SK-N-MC (cell line): ENCODE measurements at regions not wholly inside any gene's neighbourhood (a gene's known extent, or its start where the extent isn't known, plus 50 kb on each side); places are given as distances from the start of the nearest gene placed in this dataset.
"Not testable (repeated sequence)": the region's sequence is repeated elsewhere in the genome, so short reads cannot be mapped to it uniquely, and the experiment has no call there.

ENCODE experiments used
- DNase-seq: peaks from one replicate; pipeline ENCODE4 v3.0.0-alpha.2; 2011; ENCODE audit warnings: low read depth, low spot score
- H3K27ac ChIP-seq: fragments of 200-600 bp; sonication (generic); 2 replicates; pipeline ENCODE4 v1.5.1; 2016; ENCODE audit warnings: mixed run types
- H3K36me3 ChIP-seq: fragments of 200-600 bp; sonication (generic); 2 replicates; pipeline ENCODE4 v1.6.1; 2017; ENCODE audit warnings: antibody characterized with exemption, low read length, mixed read lengths; ENCODE audit not compliant: insufficient read depth
- H3K4me3 ChIP-seq: fragments of 200-600 bp; sonication (generic); 2 replicates; pipeline ENCODE4 v1.5.1; 2016
- H3K9ac ChIP-seq: fragments of 200-600 bp; sonication (generic); 2 replicates; pipeline ENCODE4 v1.8.0; 2017; ENCODE audit warnings: mixed run types, mixed read lengths; ENCODE audit not compliant: insufficient read length
- H3K9me3 ChIP-seq: fragments of 200-600 bp; sonication (generic); 2 replicates; pipeline ENCODE4 v1.6.1; 2017; ENCODE audit warnings: low read depth, mild to moderate bottlenecking, antibody characterized with exemption, low read length, moderate library complexity, mixed read lengths
- EZH2 ChIP-seq: fragments of 200-600 bp; sonication (generic); IDR thresholded peaks from one replicate; pipeline ENCODE4 v1.6.1; 2017; ENCODE audit warnings: antibody characterized with exemption
- FOXP2 ChIP-seq: optimal IDR thresholded peaks from 2 replicates; pipeline ENCODE3; 2011; ENCODE audit warnings: mild to moderate bottlenecking, moderate library complexity; ENCODE audit not compliant: insufficient read depth; ENCODE audit errors: extremely low read length, control extremely low read depth
- POLR2AphosphoS5 ChIP-seq: IDR thresholded peaks from 2 replicates; pipeline ENCODE4 v1.6.1; 2012; ENCODE audit warnings: mild to moderate bottlenecking, low read depth, low read length, borderline replicate concordance

GRCh38 chr1:30134466-30135217 is 588.7 kb downstream of the MATN1 start:
- Histone ChIP-seq H3K27ac (no peak overlapping the region), H3K9ac (no peak overlapping the region), H3K9me3 (no peaks in the 10 kb centered on the region), H3K36me3 (no peaks in the 10 kb centered on the region), H3K4me3 (no peak overlapping the region)
- TF ChIP-seq POLR2AphosphoS5 (no peak), EZH2 (no peak), FOXP2 (no peak)
- no peak for DNase-seq

GRCh38 chr1:30133414-30134055 is 589.9 kb downstream of the MATN1 start:
- no peaks in the 10 kb centered on the region for H3K36me3 ChIP-seq
- H3K27ac ChIP-seq: no peak overlapping the region
- no peaks in the 10 kb centered on the region for H3K9me3 ChIP-seq
- TF ChIP-seq POLR2AphosphoS5 (no peak), FOXP2 (no peak), EZH2 (no peak)
- no peak for DNase-seq
- H3K4me3 ChIP-seq: no peak overlapping the region
- no peak overlapping the region for H3K9ac ChIP-seq

DNA sequence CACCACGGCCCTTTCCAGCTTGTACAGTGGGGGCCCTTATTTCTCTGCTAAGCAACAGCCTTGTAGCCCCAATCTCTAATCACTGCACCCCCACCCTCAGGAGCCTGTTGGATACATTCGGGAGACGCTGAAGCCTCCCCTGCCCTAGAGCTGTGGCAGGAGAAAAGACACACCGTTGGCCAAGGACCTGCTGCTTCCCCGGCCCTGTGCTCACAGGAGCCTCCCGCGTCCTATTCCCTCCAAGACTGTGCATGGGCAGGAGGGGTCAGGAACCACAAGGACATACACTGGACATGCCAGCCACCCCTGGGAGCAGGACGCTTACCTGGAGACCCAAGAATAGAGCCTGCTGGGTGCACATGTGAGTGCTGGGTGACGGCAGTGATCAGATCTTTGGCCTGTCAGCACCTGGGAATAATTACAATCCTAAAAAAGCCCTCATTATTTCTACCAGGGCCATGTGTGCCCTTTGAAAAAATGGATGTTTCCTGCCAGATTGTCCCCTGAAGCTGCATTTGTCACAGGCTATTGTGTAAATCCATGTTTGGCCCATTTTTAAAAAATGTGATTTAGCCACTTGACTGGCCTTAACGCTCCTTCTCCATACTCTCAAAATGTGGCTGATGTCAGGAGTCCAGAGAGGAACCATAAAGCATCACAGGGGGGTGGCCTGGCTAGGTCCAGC is 590.6 kb downstream of the MATN1 start:
- Histone ChIP-seq H3K36me3 (no peaks in the 10 kb centered on the region), H3K4me3 (no peak overlapping the region), H3K9ac (no peak overlapping the region), H3K27ac (no peak overlapping the region), H3K9me3 (no peaks in the 10 kb centered on the region)
- TF ChIP-seq FOXP2 (no peak), POLR2AphosphoS5 (no peak), EZH2 (no peak)
- no peak for DNase-seq

DNA sequence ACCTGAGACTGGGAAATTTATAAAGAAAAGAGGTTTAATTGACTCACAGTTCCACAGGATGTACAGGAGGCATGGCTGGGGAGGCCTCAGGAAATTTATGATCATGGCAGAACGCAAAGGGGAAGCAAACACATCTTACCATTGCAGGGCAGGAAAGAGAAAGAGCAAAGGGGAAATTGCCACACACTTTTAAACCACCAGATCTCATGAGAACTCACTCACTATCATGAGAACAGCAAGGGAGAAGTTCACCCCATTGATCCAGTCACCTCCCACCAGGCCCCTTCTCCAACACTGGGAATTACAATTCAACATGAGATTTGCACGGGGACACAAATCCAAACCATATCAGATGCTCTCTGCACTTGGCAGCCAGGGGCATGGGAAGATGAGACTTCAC is 592.8 kb downstream of the MATN1 start:
- H3K27ac ChIP-seq: not testable (repeated sequence)

DNA sequence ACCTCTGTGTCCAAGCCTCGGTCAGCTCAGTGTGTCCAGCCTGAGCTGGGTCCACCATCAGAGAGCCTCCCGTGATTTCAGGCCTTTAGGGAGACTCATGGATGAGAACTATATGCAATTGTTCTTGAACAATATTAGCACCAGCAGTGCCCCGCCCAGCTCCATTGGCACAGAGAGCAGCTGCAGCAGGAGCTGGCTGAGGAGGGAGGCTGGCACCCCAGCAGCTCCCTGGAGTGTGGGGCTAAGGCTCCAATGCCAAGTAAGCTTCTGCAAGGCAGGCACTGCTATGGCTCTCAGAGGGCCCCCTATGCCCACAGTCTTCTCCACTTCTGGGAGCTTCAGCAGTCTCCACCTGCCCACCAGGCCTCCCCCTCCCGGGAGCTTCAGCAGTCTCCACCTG is 593.3 kb downstream of the MATN1 start:
- Histone ChIP-seq H3K9ac (no peak overlapping the region), H3K27ac (no peak overlapping the region), H3K9me3 (no peaks in the 10 kb centered on the region), H3K4me3 (no peak overlapping the region), H3K36me3 (no peaks in the 10 kb centered on the region)
- no peak for DNase-seq
- TF ChIP-seq FOXP2 (no peak), POLR2AphosphoS5 (no peak), EZH2 (no peak)

More for the DNA sequence above, 592.8 kb downstream of the MATN1 start:
- H3K9me3 ChIP-seq, DNase-seq, H3K4me3 ChIP-seq, H3K9ac ChIP-seq, H3K36me3 ChIP-seq: not testable (repeated sequence)

- no peak overlapping the region for H3K27ac ChIP-seq
- DNase-seq: no peak
These were observed 593.8 kb downstream of the MATN1 start for GRCh38 chr1:30129421-30130055.

GRCh38 chr1:30129001-30129408 is 594.4 kb downstream of the MATN1 start:
- no peaks in the 10 kb centered on the region for H3K36me3 ChIP-seq
- TF ChIP-seq FOXP2 (no peak), EZH2 (no peak), POLR2AphosphoS5 (no peak)
- H3K27ac ChIP-seq: no peak overlapping the region
- no peak overlapping the region for H3K9ac ChIP-seq
- DNase-seq: no peak
- H3K9me3 ChIP-seq: no peaks in the 10 kb centered on the region
- H3K4me3 ChIP-seq: no peak overlapping the region

More at GRCh38 chr1:30129421-30130055, 593.8 kb downstream of the MATN1 start:
- no peaks in the 10 kb centered on the region for H3K9me3 ChIP-seq
- H3K9ac ChIP-seq: no peak overlapping the region
- H3K4me3 ChIP-seq: no peak overlapping the region
- H3K36me3 ChIP-seq: no peaks in the 10 kb centered on the region
- TF ChIP-seq FOXP2: no peak
- no peak for TF ChIP-seq POLR2AphosphoS5
- TF ChIP-seq EZH2: no peak

- H3K9me3 ChIP-seq: no peaks in the 10 kb centered on the region
- no peak overlapping the region for H3K9ac ChIP-seq
- TF ChIP-seq FOXP2 (no peak), EZH2 (no peak), POLR2AphosphoS5 (no peak)
- no peak overlapping the region for H3K27ac ChIP-seq
- no peaks in the 10 kb centered on the region for H3K36me3 ChIP-seq
- no peak overlapping the region for H3K4me3 ChIP-seq
- DNase-seq: no peak
These were observed 596.5 kb downstream of the MATN1 start for GRCh38 chr1:30126848-30127247.

DNA sequence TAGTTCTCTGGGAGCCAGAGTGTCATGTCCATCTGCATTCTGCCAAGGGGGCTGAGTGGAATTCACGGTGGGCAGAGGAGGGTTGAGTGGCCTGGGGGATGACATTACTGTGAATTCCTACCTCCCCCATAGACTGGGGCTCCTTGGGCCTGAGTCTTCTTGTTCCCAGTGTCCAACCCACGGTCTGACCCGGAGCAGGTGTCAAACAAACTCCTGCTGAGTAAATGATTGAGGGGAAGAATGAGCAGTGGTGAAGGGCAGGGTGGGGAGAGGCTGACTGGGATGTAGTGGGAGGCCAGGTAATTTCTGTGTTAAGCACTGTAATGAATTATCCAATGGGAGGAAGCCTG is 597.6 kb downstream of the MATN1 start:
- no peak overlapping the region for H3K27ac ChIP-seq
- H3K36me3 ChIP-seq: no peaks in the 10 kb centered on the region
- DNase-seq: no peak
- H3K9me3 ChIP-seq: no peaks in the 10 kb centered on the region
- H3K9ac ChIP-seq: no peak overlapping the region
- no peak overlapping the region for H3K4me3 ChIP-seq
- no peak for TF ChIP-seq POLR2AphosphoS5
- no peak for TF ChIP-seq FOXP2
- TF ChIP-seq EZH2: no peak
